Vagina (tissue), 2 donors: ENCODE measurements at regions not wholly inside any gene's neighbourhood (a gene's known extent, or its start where the extent isn't known, plus 50 kb on each side); places are given as distances from the start of the nearest gene placed in this dataset.

Experiments used
- POLR2A ChIP-seq, 2 donors: fragments of 450-650 bp; IDR thresholded peaks; one replicate each; pipeline ENCODE4 v1.6.1; 2017; ENCODE audit warnings: antibody characterized with exemption in 2 of 2, mild to moderate bottlenecking in 2 of 2, moderate library complexity in 2 of 2
- POLR2AphosphoS5 ChIP-seq, 2 donors: sonication (generic); formaldehyde crosslinking; IDR thresholded peaks; one replicate each; pipeline ENCODE4 v1.9.0; 2017; ENCODE audit warnings: antibody characterized with exemption in 2 of 2, mild to moderate bottlenecking in 2 of 2, low read depth in 1 of 2; ENCODE audit not compliant: insufficient read depth in 1 of 2

- TF ChIP-seq POLR2AphosphoS5 (IDR thresholded peaks at IDR 0.05; ENCODE audit: insufficient read depth in 1 of 2, low read depth in 1 of 2) (no peak), POLR2A (IDR thresholded peaks at IDR 0.05) (no peak)
Measured at GRCh38 chr20:57934007-57934805, 224.4 kb upstream of the PMEPA1 start.
